CMK (cell line): ENCODE measurements at regions not wholly inside any gene's neighbourhood (a gene's known extent, or its start where the extent isn't known, plus 50 kb on each side); places are given as distances from the start of the nearest gene placed in this dataset.

Experiments used
- DNase-seq: peaks from one replicate; pipeline ENCODE4 v3.0.0-alpha.2; 2010; ENCODE audit warnings: low read depth

DNA sequence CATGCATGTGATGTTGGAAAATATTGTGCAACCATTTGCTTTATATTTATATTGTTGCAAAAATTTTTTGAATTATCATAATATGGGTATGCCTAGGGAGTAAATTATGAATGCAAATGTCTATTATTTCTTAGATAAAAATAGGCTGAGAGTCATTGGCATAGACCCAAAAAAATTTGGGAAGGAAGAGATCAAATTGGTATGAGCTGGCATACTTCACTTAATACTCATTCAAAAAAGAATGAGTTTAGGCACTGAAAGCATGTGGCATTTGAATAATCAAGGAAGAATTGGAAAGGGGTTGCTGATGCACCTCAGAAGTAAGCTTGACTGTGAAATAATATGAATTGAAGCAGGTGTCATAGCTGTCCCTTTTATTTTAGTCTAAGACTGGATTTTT lies 764.0 kb upstream of the DPPA4 start:
- no peak for DNase-seq

DNA sequence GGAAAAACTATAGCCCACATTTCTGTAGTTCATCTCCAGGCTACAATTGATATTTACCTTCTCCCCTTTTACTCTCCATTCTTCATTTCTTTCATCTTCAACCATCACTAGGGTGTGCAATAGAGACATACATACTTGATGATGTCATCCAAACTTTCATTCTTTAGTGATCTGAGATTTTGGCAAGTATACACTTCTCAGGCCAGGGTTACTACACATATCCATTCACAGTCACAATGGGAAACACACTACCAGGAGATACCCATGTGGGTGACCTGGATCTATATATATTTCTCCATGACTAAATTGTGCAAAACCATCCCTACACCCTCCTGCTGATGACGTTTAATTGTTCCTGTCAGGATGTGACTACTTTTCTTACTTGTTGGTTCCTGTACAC lies 769.5 kb upstream of the DPPA4 start:
- no peak for DNase-seq

DNA sequence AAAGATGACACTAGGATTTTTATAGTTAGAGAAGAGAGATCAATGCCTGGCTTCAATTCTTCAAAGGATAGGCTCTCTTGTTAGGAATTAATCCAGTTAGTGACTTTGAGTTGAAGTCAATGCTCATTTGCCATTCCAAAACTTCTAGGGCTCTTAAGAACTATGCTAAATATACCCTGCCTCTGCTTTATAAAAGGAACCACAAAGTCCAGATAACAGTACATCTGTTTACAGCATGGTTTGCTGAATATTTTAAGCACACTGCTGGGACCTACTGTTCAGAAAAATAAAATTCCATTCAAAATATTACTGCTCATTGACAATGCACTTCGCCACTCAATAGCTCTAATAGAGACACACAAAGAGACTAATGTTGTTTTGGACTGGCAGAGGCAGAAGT lies 786.6 kb upstream of the DPPA4 start:
- DNase-seq = no peak

DNA sequence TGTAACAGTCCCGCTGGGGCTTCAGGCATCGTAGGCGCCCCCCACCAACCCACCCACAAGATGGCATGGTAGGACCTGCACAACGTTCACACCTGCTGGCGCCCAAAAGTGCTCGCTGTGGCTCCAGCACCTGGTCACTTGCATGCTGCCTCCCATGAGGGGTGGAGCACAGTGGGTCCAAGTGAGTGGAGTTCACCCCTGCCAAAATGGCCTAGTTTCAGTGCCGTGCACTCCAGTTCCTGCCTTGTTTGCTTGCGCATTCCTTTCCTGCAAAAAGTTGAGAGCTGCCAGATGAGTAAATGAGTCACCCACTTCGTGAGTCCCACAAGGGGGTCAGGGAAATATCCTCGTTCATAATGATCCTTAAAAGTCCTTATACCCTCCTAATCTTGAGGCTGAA lies 788.7 kb upstream of the DPPA4 start:
- no peak for DNase-seq

- no peak for DNase-seq
Observed at GRCh38 chr3:110133971-110134370, 796.6 kb upstream of the DPPA4 start.

DNA sequence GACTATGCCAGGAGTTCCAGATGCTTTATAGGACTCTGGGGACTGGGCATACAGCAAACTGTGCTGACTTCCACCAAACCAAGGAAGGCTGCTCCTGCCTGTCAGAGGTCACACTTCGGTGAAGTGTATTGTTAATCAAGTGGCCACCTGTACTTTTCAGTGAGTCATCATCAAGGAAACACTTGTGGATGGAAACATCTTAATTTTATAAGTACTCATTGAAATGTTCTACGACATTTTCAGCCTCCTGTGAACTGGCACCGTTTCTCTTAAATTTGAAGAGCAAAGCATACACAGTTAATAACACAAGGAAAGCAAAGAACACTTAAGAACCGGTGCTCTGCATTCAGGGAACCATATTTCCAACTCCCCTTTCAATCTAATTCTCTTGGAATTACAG lies 801.7 kb upstream of the DPPA4 start:
- no peak for DNase-seq

- DNase-seq = no peak
Observed at GRCh38 chr3:110139821-110140220, 802.5 kb upstream of the DPPA4 start.

- DNase-seq = no peak
Observed at GRCh38 chr3:110149763-110150162, 812.4 kb upstream of the DPPA4 start.

GRCh38 chr3:110157221-110157620 lies 819.9 kb upstream of the DPPA4 start:
- DNase-seq = no peak

DNA sequence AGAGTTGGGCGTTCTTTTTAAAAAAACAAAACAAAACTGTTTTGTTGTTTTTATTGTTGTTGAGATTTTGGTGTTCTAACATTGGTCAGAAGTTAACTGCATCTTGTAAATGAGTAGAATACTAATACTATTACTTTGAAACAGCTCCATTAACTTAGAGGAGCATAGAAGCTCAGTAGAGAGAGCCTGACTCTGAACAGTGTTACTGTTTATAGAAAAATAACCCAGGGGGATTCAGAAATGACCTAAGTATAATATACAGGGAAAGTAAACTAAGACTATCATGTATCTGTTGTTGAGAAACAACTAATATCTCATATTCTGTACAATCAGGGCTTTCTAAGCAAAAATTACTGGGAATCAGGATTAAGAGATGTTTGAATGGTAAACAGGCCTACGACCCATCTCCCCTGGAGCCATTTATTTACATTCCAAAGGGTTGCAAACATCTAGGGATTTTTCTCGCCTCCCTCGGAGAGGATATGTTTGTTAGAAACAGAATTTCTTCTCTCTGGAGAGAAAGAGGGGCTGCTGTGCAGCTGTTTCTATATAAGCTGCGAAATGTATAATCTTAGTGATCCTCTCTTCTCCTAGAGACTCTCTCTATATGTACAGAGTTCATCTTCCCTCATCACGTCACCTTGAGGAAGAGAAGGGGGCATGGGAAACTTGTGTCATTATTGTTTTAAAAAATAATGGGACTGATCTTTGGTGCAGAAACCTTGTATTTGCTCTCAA lies 827.5 kb upstream of the DPPA4 start:
- no peak for DNase-seq

DNA sequence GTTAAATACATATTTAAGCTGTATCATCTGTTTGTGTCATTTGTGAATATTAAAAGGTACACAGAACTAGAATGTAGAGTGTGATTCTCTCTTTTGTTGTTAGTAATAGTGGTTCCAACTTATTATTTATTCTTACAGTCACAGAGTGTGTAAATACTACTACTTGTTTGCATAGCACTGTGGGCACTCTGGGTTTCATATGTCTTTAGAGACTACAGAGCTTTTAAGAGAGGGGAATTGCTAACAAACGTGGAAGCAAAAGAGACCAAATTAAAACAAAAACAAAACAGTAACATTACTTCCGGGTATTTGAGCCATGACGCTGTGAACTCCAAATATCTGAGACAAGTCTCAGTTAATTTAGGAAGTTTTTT lies 828.0 kb upstream of the DPPA4 start:
- no peak for DNase-seq

GRCh38 chr3:110165753-110166152 lies 828.4 kb upstream of the DPPA4 start:
- DNase-seq = no peak

GRCh38 chr3:110166791-110167190 lies 829.4 kb upstream of the DPPA4 start:
- DNase-seq = no peak

GRCh38 chr3:110174908-110175307 lies 837.6 kb upstream of the DPPA4 start:
- no peak for DNase-seq

GRCh38 chr3:110178965-110179364 lies 841.6 kb upstream of the DPPA4 start:
- DNase-seq = no peak

DNA sequence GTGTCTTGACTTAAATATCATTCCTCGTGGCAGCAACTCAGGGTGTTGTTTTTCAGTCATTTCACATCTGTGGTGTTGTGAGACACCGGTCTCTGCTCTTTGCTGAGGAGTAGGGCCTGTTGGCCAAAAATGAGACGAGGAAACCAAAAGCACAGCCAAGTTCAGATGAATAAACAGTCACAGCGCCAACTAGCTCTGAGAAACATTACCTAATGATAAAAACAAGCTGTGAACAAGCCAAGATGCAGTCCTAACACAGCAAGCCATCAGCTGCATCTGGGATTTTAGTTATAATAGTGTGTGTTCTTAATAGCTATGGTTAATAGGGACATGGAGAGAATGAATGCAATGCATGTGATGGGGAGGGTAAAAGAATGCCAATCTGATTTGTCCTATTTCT lies 843.4 kb upstream of the DPPA4 start:
- DNase-seq = no peak

DNA sequence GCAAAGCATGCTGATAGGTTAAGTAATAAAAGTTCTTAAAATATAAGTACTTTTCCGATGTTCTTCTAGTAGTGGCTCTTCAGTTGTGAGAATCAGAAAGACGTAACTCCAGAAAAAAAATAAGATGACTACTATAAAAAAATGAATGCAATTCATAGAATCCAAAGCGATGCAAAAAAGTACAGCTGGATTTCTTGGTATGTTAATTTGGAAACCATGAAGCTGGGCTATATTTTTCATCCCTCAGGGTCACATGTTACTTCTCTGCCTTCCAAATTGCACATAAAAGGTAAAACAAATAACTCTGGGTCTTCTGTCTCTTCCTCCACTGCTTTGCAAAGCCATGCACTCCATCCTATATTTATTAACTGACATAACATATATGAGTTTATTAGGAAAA lies 843.9 kb upstream of the DPPA4 start:
- DNase-seq = no peak

- DNase-seq = no peak
Observed at GRCh38 chr3:110184536-110184935, 847.2 kb upstream of the DPPA4 start.

DNA sequence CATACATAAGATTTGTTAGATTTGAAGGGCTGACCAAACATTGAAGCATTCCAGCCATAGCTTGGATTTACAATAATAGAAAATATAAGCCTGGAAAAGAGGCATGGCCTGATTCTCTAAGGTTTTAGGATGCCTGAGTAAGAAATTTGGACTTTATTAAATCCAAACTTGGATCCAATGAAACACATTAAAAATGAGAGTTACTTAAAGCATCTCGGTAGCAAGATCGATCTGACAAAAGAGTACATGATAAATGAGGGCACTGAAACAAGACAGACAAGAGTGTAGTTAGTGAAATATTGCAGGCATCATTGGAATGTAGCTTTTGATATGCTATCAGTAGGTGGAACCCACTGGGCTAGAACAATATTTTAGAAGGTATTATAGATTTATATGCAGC lies 855.7 kb upstream of the DPPA4 start:
- no peak for DNase-seq

DNA sequence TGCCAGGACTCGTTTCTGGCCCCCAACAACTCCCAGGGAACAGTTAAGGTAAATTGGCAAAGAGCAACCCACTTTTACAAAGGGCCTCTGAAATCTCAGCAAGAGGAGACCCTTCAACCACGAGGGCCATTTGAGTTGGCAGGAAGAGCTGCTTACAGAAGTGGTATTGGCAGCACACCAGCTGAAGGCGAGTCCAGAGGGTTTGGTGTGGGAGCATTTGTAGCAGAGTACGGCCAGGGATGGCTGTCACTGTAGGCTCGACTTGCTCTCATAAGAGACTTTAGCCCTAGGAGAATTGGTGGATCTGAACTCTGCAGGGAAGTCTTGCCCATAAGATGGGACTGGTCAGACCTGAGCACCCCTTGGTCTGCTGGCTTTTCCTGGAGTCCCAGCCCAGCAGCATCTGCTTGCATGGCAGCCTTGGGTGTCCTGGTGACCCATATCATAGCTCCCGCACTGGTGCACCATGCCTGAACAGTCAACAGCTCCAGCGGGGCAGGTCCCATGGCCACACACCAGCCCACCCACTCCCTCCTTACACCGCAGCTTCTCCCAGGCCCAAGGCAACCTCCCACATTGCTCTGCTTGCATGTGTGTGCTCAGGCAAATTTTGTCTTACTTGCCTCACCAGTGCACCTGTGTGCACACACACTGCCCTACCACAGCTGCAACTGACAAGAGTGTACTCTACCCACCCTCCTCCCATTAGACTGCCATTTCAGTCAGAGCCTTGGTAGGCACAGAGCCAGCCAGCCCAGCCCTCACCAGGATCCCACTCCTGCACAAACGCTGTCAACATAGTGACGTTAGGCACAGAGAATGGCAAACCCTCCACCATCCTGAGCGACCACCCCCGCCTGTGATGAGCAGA lies 861.6 kb upstream of the DPPA4 start:
- DNase-seq = no peak

GRCh38 chr3:110199588-110199943 lies 862.2 kb upstream of the DPPA4 start:
- DNase-seq = no peak

DNA sequence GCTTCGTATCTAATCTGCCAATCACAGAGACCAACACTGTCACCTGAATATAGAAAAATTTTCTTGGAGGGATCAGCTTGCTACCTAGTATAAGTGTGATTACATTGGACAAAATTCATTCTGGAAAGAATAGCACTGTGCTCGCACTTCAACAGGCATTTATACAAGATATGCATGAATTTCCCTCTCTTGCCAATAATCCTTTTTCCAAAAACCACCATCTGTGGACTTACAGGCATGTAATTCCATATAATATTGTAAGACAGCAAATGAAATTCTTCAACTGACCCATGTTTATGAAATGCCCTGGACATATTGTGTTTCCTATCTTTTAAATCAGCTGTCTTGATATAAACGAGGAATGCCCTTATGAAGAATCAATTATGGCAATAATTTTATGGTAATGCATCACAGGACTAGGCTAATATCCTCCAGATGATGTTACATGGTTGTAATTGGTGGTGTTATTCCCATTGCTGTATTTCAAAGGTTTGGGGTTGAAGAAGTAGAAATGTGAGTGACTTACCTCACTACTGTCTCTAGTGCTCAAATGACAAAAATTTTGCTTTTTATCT lies 861.4 kb upstream of the NECTIN3 start:
- no peak for DNase-seq

DNA sequence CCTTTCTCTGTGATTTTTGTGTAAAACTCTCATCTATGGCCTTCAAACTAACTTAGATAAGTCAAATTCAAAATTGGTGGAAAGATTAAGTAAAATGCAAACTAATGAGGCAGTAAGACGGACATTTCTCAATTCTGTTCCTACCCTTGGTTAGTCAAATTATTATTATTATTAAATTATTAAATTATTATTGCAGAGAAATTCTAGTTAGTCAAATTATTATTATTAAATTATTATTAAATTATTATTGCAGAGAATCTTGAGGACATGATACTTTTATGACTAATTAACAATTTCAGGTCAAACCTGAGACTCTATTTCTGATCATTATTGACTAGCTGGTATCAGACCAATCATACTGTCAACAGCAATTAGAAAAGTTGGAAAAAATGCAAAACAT lies 845.0 kb upstream of the NECTIN3 start:
- DNase-seq = no peak
